ENCODE measurements at regions not wholly inside any gene's neighbourhood (a gene's known extent, or its start where the extent isn't known, plus 50 kb on each side); places are given as distances from the start of the nearest gene placed in this dataset.

GRCh38 chr12:91311081-91311480 is 128.5 kb upstream of the DCN start:
- no peak for DNase-seq (ENCODE audit: low spot score)

- no peak for DNase-seq (ENCODE audit: low spot score)
Observed at GRCh38 chr12:91309450-91309849, 126.8 kb upstream of the DCN start.

- DNase-seq (ENCODE audit: low spot score): peak; percentile 67
Observed at GRCh38 chr12:91307957-91308670, 125.5 kb upstream of the DCN start.

- no peak for DNase-seq (ENCODE audit: low spot score)
Observed at GRCh38 chr12:91290354-91290753, 107.7 kb upstream of the DCN start.

GRCh38 chr12:91289906-91290305 is 107.3 kb upstream of the DCN start:
- no peak for DNase-seq (ENCODE audit: low spot score)

GRCh38 chr12:91289072-91289471 is 106.5 kb upstream of the DCN start:
- no peak for DNase-seq (ENCODE audit: low spot score)

- no peak for DNase-seq (ENCODE audit: low spot score)
Observed at GRCh38 chr12:91287753-91288152, 105.1 kb upstream of the DCN start.

GRCh38 chr12:91278126-91278525 is 95.5 kb upstream of the DCN start:
- no peak for DNase-seq (ENCODE audit: low spot score)

GRCh38 chr12:91276509-91276908 is 93.9 kb upstream of the DCN start:
- no peak for DNase-seq (ENCODE audit: low spot score)

GRCh38 chr12:91275321-91275720 is 92.7 kb upstream of the DCN start:
- no peak for DNase-seq (ENCODE audit: low spot score)

- no peak for DNase-seq (ENCODE audit: low spot score)
Observed at GRCh38 chr12:91274916-91275315, 92.3 kb upstream of the DCN start.

- no peak for DNase-seq (ENCODE audit: low spot score)
Observed at GRCh38 chr12:91273560-91273959, 90.9 kb upstream of the DCN start.

- DNase-seq (ENCODE audit: low spot score): no peak
Observed at GRCh38 chr12:91272461-91273063, 89.9 kb upstream of the DCN start.

- no peak for DNase-seq (ENCODE audit: low spot score)
Observed at GRCh38 chr12:91271185-91271584, 88.6 kb upstream of the DCN start.

GRCh38 chr12:91267039-91267438 is 84.4 kb upstream of the DCN start:
- DNase-seq (ENCODE audit: low spot score): no peak

- DNase-seq (ENCODE audit: low spot score): no peak
Observed at GRCh38 chr12:91264178-91264577, 81.6 kb upstream of the DCN start.

- no peak for DNase-seq (ENCODE audit: low spot score)
Observed at GRCh38 chr12:91261820-91262676, 79.4 kb upstream of the DCN start.

- DNase-seq (ENCODE audit: low spot score): no peak
Observed at GRCh38 chr12:91256411-91256810, 73.8 kb upstream of the DCN start.

- no peak for DNase-seq (ENCODE audit: low spot score)
Observed at GRCh38 chr12:91252341-91252740, 69.7 kb upstream of the DCN start.

GRCh38 chr12:91250273-91250665 is 67.7 kb upstream of the DCN start:
- no peak for DNase-seq (ENCODE audit: low spot score)

- no peak for DNase-seq (ENCODE audit: low spot score)
Observed at GRCh38 chr12:91249518-91250272, 67.1 kb upstream of the DCN start.

GRCh38 chr12:91249054-91249453 is 66.4 kb upstream of the DCN start:
- DNase-seq (ENCODE audit: low spot score): no peak

All from NAMALWA (cell line).